Mammary epithelial cell (primary cell): ENCODE measurements at regions not wholly inside any gene's neighbourhood (a gene's known extent, or its start where the extent isn't known, plus 50 kb on each side); places are given as distances from the start of the nearest gene placed in this dataset.

ENCODE experiments used
- CTCF ChIP-seq, 2 donors: IDR thresholded peaks in 1 of 2; conservative IDR thresholded peaks in 1 of 2; 2 replicates each; pipeline ENCODE4 v1.5.1; 2011 to 2012; ENCODE audit warnings: inconsistent platforms in 2 of 2, low read length in 2 of 2, mild to moderate bottlenecking in 2 of 2, control low read depth in 1 of 2, low read depth in 1 of 2; ENCODE audit not compliant: insufficient read depth in 1 of 2; ENCODE audit errors: extremely low read depth in 1 of 2
- EZH2 ChIP-seq: IDR thresholded peaks from 2 replicates; pipeline ENCODE4 v1.6.1; 2012; ENCODE audit warnings: low read length, inconsistent platforms, borderline replicate concordance

- no peak for TF ChIP-seq CTCF (conservative IDR thresholded peaks at IDR 0.05 in 1 of 2, IDR thresholded peaks at IDR 0.05 in 1 of 2; ENCODE audit: extremely low read depth in 1 of 2, insufficient read depth in 1 of 2, low read depth in 1 of 2, low read length in 2 of 2)
- TF ChIP-seq EZH2, result no peak
Measured at GRCh38 chr18:48459016-48459415, 49.8 kb upstream of the ZBTB7C start.
